Activated CD4-positive, alpha-beta memory T cell treated with anti-CD3 and anti-CD28 coated beads, Interleukin-2, amount 10 ng/mL, durations not matched to agents 7 days and 5 days (primary cell): ENCODE measurements at regions not wholly inside any gene's neighbourhood (a gene's known extent, or its start where the extent isn't known, plus 50 kb on each side); places are given as distances from the start of the nearest gene placed in this dataset.
"Not testable (repeated sequence)": the region's sequence is repeated elsewhere in the genome, so short reads cannot be mapped to it uniquely, and the experiment has no call there.

Source experiments
- CTCF ChIA-PET: fragments of 350-600 bp; sonication (Branson Sonifier 250); formaldehyde crosslinking; loops from one replicate; lab custom pipeline; 2021; ENCODE audit warnings: antibody characterized with exemption, inconsistent platforms; lab: Charles Lee
- POLR2A ChIA-PET: fragments of 350-600 bp; sonication (Branson Sonifier 250); formaldehyde crosslinking; loops from one replicate; lab custom pipeline; 2021; ENCODE audit warnings: antibody characterized with exemption; lab: Charles Lee
- DNase-seq: peaks from one replicate; pipeline ENCODE4 v3.0.0-alpha.2; 2020
- H3K27ac Mint-ChIP-seq: one replicate; pipeline ENCODE4 v1.8.0; 2021; ENCODE audit warnings: mild to moderate bottlenecking, mixed read lengths
- H3K27me3 Mint-ChIP-seq: one replicate; pipeline ENCODE4 v1.8.0; 2021; ENCODE audit warnings: mixed read lengths
- H3K36me3 Mint-ChIP-seq: one replicate; pipeline ENCODE4 v1.8.0; 2021; ENCODE audit warnings: low read depth, mixed read lengths
- H3K4me1 Mint-ChIP-seq: one replicate; pipeline ENCODE4 v1.8.0; 2021; ENCODE audit warnings: mixed read lengths
- H3K4me3 Mint-ChIP-seq: one replicate; pipeline ENCODE4 v1.8.0; 2021; ENCODE audit warnings: mild to moderate bottlenecking, mixed read lengths
- H3K9me3 Mint-ChIP-seq: one replicate; pipeline ENCODE4 v1.8.0; 2021; ENCODE audit warnings: mixed read lengths

- ChIA-PET POLR2A (no interaction called here), CTCF (no interaction called here)
- DNase-seq, result no peak
- no peak overlapping the region for H3K27ac Mint-ChIP-seq
- H3K36me3 Mint-ChIP-seq, result no peaks in the 10 kb centered on the region
- H3K27me3 Mint-ChIP-seq, result no peaks in the 10 kb centered on the region
- H3K4me3 Mint-ChIP-seq, result no peak overlapping the region
- no peaks in the 10 kb centered on the region for H3K4me1 Mint-ChIP-seq
- peaks cover 17% of the 10 kb centered on the region for H3K9me3 Mint-ChIP-seq
Observed at GRCh38 chr5:20307391-20307790, 319.4 kb upstream of the CDH18 start.

- H3K27ac Mint-ChIP-seq, result no peak overlapping the region
- CTCF ChIA-PET, result no interaction called here
- no peak overlapping the region for H3K4me3 Mint-ChIP-seq
- H3K4me1 Mint-ChIP-seq, result no peaks in the 10 kb centered on the region
- H3K9me3 Mint-ChIP-seq, result peaks cover 20% of the 10 kb centered on the region
- POLR2A ChIA-PET, result no interaction called here
- H3K36me3 Mint-ChIP-seq, result no peaks in the 10 kb centered on the region
- DNase-seq, result no peak
- no peaks in the 10 kb centered on the region for H3K27me3 Mint-ChIP-seq
Observed at GRCh38 chr5:20305463-20305862, 317.5 kb upstream of the CDH18 start.

GRCh38 chr5:20304570-20304969 lies 316.6 kb upstream of the CDH18 start:
- DNase-seq, H3K27me3 Mint-ChIP-seq, H3K4me3 Mint-ChIP-seq, CTCF ChIA-PET, H3K27ac Mint-ChIP-seq, H3K4me1 Mint-ChIP-seq, POLR2A ChIA-PET, H3K36me3 Mint-ChIP-seq: not testable (repeated sequence)
- H3K9me3 Mint-ChIP-seq, result peaks cover 20% of the 10 kb centered on the region

DNA sequence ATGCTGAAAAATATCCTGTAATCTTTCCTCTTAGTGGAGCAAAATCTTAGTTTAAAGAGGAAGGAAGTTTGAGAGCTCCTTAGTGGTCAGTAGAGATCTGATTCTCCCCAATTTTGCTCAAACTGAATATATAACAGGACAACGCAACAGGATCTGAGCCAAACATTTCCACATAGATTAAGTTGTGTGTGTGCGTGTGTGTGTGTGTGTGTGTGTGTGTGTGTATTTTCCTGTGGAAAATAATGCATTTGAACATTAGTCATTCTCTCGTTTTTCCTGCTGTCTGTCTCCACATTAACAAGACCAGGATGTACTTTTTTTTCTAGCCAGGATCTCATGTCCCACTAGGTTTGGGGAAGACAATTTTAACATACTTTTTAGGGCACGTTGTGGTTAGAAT lies 312.1 kb upstream of the CDH18 start:
- Mint-ChIP-seq H3K36me3 (no peaks in the 10 kb centered on the region), H3K9me3 (peaks cover 25% of the 10 kb centered on the region), H3K27ac (no peak overlapping the region), H3K4me1 (no peaks in the 10 kb centered on the region), H3K4me3 (no peak overlapping the region), H3K27me3 (no peaks in the 10 kb centered on the region)
- CTCF ChIA-PET, result no interaction called here
- DNase-seq, result no peak
- POLR2A ChIA-PET, result no interaction called here

GRCh38 chr5:20294696-20295095 lies 306.7 kb upstream of the CDH18 start:
- no peaks in the 10 kb centered on the region for H3K36me3 Mint-ChIP-seq
- DNase-seq, result no peak
- ChIA-PET CTCF (no interaction called here), POLR2A (no interaction called here)
- H3K27me3 Mint-ChIP-seq, result no peaks in the 10 kb centered on the region
- H3K4me1 Mint-ChIP-seq, result no peaks in the 10 kb centered on the region
- peaks cover 12% of the 10 kb centered on the region for H3K9me3 Mint-ChIP-seq
- H3K27ac Mint-ChIP-seq, result no peak overlapping the region
- H3K4me3 Mint-ChIP-seq, result no peak overlapping the region

DNA sequence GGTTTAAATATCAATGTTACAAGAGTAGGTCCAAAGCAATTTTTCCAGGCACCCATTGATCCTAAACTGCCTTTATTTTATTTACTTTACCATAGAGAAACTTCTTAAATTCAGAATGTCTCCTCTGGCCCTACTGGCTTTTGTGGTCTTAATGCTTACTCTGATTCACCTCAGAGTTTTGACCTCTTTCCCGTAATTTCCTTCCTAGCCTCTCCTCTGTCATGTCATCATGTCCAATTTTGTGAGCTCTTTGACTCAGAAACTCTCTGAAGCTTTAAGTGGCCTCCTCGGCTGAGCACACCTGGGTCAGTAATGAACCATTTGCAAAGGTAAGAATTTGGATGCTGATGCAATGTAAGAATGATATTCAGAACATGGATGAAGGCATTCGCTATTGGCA lies 303.8 kb upstream of the CDH18 start:
- DNase-seq, result no peak
- Mint-ChIP-seq H3K4me3 (no peak overlapping the region), H3K4me1 (no peaks in the 10 kb centered on the region), H3K9me3 (peaks cover 4% of the 10 kb centered on the region), H3K27me3 (no peaks in the 10 kb centered on the region), H3K36me3 (no peaks in the 10 kb centered on the region), H3K27ac (no peak overlapping the region)
- CTCF ChIA-PET, result no interaction called here
- POLR2A ChIA-PET, result no interaction called here

DNA sequence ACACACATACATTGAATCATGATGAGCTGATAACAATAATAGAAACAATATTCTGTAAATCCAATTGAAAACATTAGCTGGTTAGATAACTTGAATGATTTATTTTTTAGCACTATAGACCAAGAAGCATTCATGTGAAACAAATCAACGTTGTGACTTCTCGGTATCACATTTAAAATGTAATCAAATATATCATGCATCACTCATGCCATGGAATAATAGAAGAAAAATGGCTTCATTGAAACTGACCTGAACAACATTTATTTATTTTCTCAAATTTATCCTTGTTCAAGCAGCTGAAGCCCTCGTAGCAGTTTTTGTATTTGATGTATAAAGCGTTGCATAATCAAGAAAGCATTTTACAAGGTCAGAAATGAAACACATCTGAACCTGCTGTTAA lies 299.6 kb upstream of the CDH18 start:
- POLR2A ChIA-PET, result no interaction called here
- CTCF ChIA-PET, result no interaction called here

DNA sequence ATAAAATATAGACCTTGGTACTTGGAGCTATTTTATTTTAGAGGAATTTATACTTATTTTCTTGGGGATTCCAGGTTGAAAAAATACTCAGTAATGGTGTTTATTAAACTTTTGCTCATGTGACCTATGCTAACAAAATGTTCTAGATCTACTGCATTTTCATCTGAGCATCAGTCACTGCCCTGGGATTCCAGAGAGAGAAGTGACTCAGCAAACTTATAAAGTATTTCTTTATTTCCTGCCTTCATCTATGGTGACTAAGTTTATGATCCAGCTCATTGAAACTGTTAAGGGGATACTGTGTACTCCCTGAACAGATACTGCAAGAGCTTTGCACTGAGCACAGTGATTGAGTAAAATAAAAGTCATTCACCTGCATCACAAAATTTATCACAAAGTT lies 298.5 kb upstream of the CDH18 start:
- Mint-ChIP-seq H3K4me3 (no peak overlapping the region), H3K27me3 (no peaks in the 10 kb centered on the region), H3K27ac (no peak overlapping the region), H3K4me1 (no peaks in the 10 kb centered on the region), H3K9me3 (peaks cover 9% of the 10 kb centered on the region), H3K36me3 (no peaks in the 10 kb centered on the region)
- ChIA-PET CTCF (no interaction called here), POLR2A (no interaction called here)
- DNase-seq, result no peak

More for the DNA sequence above, 299.6 kb upstream of the CDH18 start:
- no peak for DNase-seq
- peaks cover 9% of the 10 kb centered on the region for H3K9me3 Mint-ChIP-seq
- no peaks in the 10 kb centered on the region for H3K27me3 Mint-ChIP-seq
- H3K4me3 Mint-ChIP-seq, result no peak overlapping the region
- H3K4me1 Mint-ChIP-seq, result no peaks in the 10 kb centered on the region
- no peak overlapping the region for H3K27ac Mint-ChIP-seq
- no peaks in the 10 kb centered on the region for H3K36me3 Mint-ChIP-seq

- Mint-ChIP-seq H3K27me3 (no peaks in the 10 kb centered on the region), H3K4me3 (no peak overlapping the region), H3K27ac (no peak overlapping the region), H3K9me3 (peaks cover 4% of the 10 kb centered on the region), H3K4me1 (no peaks in the 10 kb centered on the region), H3K36me3 (no peaks in the 10 kb centered on the region)
- CTCF ChIA-PET, result no interaction called here
- DNase-seq, result no peak
- POLR2A ChIA-PET, result no interaction called here
Observed at GRCh38 chr5:20276959-20277263, 288.9 kb upstream of the CDH18 start.

GRCh38 chr5:20276061-20276958 lies 288.3 kb upstream of the CDH18 start:
- ChIA-PET POLR2A (no interaction called here), CTCF (no interaction called here)
- no peak for DNase-seq
- H3K4me1 Mint-ChIP-seq, result no peaks in the 10 kb centered on the region
- H3K27me3 Mint-ChIP-seq, result no peaks in the 10 kb centered on the region
- no peak overlapping the region for H3K4me3 Mint-ChIP-seq
- peaks cover 4% of the 10 kb centered on the region for H3K9me3 Mint-ChIP-seq
- no peak overlapping the region for H3K27ac Mint-ChIP-seq
- no peaks in the 10 kb centered on the region for H3K36me3 Mint-ChIP-seq

GRCh38 chr5:20266066-20266465 lies 278.1 kb upstream of the CDH18 start:
- CTCF ChIA-PET, result no interaction called here

DNA sequence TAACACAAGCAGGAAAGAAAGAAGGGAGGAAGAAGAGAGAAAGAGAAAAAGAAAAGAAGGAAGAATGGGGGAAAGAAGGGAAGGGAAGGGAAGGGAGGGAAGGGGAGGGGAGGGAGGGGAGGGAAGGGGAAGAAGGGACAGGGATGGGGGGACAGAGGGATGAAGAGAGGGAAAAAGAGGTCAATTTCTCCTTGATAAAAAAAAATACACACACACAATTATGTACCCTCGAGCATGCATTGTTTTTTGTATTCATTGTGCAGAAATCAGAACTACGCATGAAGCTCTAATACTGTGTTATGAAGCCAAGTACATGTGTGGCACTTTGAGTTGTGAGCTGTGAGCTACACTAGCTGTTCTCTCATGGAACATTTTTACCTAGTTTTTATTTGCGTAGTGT lies 274.9 kb upstream of the CDH18 start:
- peaks cover 11% of the 10 kb centered on the region for H3K9me3 Mint-ChIP-seq
- H3K27ac Mint-ChIP-seq, result no peak overlapping the region
- DNase-seq, result no peak
- ChIA-PET POLR2A (no interaction called here), CTCF (no interaction called here)
- H3K4me3 Mint-ChIP-seq, result no peak overlapping the region
- no peaks in the 10 kb centered on the region for H3K36me3 Mint-ChIP-seq
- no peaks in the 10 kb centered on the region for H3K4me1 Mint-ChIP-seq
- no peaks in the 10 kb centered on the region for H3K27me3 Mint-ChIP-seq

More at GRCh38 chr5:20266066-20266465, 278.1 kb upstream of the CDH18 start:
- H3K9me3 Mint-ChIP-seq, result peaks cover 17% of the 10 kb centered on the region
- no peaks in the 10 kb centered on the region for H3K36me3 Mint-ChIP-seq
- POLR2A ChIA-PET, result no interaction called here
- no peak overlapping the region for H3K27ac Mint-ChIP-seq
- H3K27me3 Mint-ChIP-seq, result no peaks in the 10 kb centered on the region
- no peak for DNase-seq
- no peaks in the 10 kb centered on the region for H3K4me1 Mint-ChIP-seq
- H3K4me3 Mint-ChIP-seq, result no peak overlapping the region

DNA sequence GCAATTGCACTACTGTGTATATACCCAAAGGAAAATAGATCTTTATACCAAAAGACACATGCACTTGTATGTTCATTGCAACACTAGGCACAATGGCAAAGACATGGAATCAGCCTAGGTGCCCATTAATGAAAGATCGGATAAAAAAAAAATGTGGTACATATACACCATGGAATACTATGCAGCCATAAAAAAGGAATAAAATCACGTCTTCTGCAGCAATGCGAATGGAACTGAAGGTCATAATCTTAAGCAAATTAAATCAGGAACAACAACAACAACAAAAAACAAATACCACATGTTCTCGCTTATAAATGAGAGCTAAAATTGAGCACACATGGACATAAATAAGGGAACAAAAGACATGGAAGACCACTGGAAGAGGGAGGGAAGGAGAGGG lies 266.7 kb upstream of the CDH18 start:
- POLR2A ChIA-PET, result no interaction called here
- Mint-ChIP-seq H3K4me3 (no peak overlapping the region), H3K27me3 (no peaks in the 10 kb centered on the region), H3K27ac (no peak overlapping the region), H3K36me3 (no peaks in the 10 kb centered on the region), H3K9me3 (peaks cover 14% of the 10 kb centered on the region), H3K4me1 (no peaks in the 10 kb centered on the region)
- no peak for DNase-seq
- CTCF ChIA-PET, result no interaction called here

DNA sequence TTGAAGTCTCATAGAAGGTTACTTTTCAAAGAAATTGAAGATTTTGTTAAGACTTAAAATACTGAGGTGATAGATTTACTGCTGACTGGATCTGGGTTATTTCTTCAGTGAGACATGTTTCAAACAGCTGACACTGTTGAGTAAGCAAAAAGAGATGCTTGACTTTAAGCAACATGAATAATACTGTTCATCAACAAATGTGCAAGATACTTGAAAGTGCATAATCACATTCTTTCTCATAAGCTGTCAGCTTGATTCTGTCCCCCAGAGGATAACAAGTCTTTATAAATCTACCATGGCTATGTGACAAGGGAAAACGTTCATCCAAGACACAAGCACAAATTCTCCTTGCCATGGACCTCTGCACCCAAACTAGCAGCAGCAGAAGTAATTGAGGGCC lies 260.1 kb upstream of the CDH18 start:
- Mint-ChIP-seq H3K27me3 (no peaks in the 10 kb centered on the region), H3K9me3 (peaks cover 9% of the 10 kb centered on the region), H3K27ac (no peak overlapping the region), H3K4me1 (no peaks in the 10 kb centered on the region), H3K4me3 (no peak overlapping the region), H3K36me3 (no peaks in the 10 kb centered on the region)
- ChIA-PET CTCF (no interaction called here), POLR2A (no interaction called here)
- no peak for DNase-seq
